ENCODE measurements at regions not wholly inside any gene's neighbourhood (a gene's known extent, or its start where the extent isn't known, plus 50 kb on each side); places are given as distances from the start of the nearest gene placed in this dataset.
"Not testable (repeated sequence)": the region's sequence is repeated elsewhere in the genome, so short reads cannot be mapped to it uniquely, and the experiment has no call there.

DNA sequence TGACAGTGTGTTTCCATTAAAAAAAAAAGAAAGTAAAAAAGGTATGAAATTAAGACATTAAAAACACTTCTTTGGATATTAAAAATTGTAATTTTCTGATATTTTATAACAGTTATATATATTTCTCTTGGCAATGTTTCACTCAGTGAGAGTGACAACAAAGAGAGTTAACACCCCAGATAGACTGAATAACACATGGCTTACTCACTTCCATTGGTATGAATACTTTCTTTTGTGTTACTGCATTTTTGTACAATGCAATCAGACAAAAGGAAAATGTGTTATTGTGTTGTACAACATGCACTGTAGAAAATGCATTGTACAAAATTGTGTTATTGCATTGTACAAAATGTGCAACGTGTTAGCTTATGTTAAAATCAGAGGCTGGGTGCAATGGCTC, 676.6 kb upstream of the AMELY start:
- DNase-seq (ENCODE audit: low read depth in 2 of 2), result not testable (repeated sequence)

- DNase-seq (ENCODE audit: low read depth in 2 of 2), result no peak
These were observed 651.0 kb upstream of the AMELY start for GRCh38 chrY:7562541-7562940.

DNA sequence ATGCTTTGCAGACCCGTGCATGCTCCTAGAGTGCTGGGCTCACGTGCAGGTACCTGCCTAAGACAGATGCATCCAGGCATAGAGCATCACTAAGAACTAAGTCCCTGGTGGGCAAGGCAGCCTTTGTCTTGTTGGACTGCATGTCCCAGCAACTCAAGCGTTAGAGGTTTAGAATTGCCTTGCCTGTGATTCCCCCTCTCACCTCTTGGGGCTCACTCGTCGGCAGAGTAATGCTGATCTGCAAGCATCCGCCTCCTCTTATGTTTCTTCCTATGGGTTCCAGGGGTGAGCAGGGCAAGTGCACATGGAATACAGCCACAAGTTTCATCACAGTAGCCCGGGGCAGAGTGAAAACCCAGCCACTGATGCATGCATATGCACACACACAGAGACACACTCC, 646.1 kb upstream of the AMELY start:
- no peak for DNase-seq (ENCODE audit: low read depth in 2 of 2)

GRCh38 chrY:7555006-7555405, 643.5 kb upstream of the AMELY start:
- no peak for DNase-seq (ENCODE audit: low read depth in 2 of 2)

GRCh38 chrY:7545060-7545459, 633.5 kb upstream of the AMELY start:
- DNase-seq (ENCODE audit: low read depth in 2 of 2), result no peak

- DNase-seq (ENCODE audit: low read depth in 2 of 2), result no peak
These were observed 632.7 kb upstream of the AMELY start for GRCh38 chrY:7544172-7544770.

GRCh38 chrY:7543506-7543905, 632.0 kb upstream of the AMELY start:
- DNase-seq (ENCODE audit: low read depth in 2 of 2), result no peak

GRCh38 chrY:7542256-7542858, 630.8 kb upstream of the AMELY start:
- no peak for DNase-seq (ENCODE audit: low read depth in 2 of 2)

GRCh38 chrY:7529396-7529795, 617.8 kb upstream of the AMELY start:
- DNase-seq (ENCODE audit: low read depth in 2 of 2), result no peak

GRCh38 chrY:7527568-7527967, 616.0 kb upstream of the AMELY start:
- DNase-seq (ENCODE audit: low read depth in 2 of 2), result not testable (repeated sequence)

GRCh38 chrY:7518387-7518786, 606.8 kb upstream of the AMELY start:
- DNase-seq (ENCODE audit: low read depth in 2 of 2), result no peak

GRCh38 chrY:7516268-7516667, 604.7 kb upstream of the AMELY start:
- DNase-seq (ENCODE audit: low read depth in 2 of 2), result no peak

- no peak for DNase-seq (ENCODE audit: low read depth in 2 of 2)
These were observed 604.3 kb upstream of the AMELY start for GRCh38 chrY:7515812-7516211.

GRCh38 chrY:7502896-7503295, 591.3 kb upstream of the AMELY start:
- DNase-seq (ENCODE audit: low read depth in 2 of 2), result no peak

DNA sequence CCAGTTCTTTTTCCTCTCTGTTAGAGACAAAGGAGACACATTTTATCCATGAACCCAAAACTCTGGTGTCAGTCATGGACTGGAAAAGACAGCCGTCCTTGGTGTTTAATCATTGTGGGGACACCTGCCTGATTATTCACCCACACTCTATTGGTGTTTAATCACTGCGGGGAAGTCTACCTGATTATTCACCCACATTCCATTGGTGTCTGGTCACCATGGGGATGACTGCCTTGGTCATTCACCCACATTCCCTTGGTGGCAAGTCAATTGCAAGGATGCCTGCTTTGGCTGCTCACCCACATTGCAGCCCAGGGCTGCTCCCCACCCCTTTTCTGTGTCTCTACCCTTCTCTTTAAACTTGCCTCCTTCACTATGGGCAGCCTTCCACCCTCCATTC, 589.7 kb upstream of the AMELY start:
- DNase-seq (ENCODE audit: low read depth in 2 of 2), result no peak

GRCh38 chrY:7496001-7496400, 584.4 kb upstream of the AMELY start:
- no peak for DNase-seq (ENCODE audit: low read depth in 2 of 2)

DNA sequence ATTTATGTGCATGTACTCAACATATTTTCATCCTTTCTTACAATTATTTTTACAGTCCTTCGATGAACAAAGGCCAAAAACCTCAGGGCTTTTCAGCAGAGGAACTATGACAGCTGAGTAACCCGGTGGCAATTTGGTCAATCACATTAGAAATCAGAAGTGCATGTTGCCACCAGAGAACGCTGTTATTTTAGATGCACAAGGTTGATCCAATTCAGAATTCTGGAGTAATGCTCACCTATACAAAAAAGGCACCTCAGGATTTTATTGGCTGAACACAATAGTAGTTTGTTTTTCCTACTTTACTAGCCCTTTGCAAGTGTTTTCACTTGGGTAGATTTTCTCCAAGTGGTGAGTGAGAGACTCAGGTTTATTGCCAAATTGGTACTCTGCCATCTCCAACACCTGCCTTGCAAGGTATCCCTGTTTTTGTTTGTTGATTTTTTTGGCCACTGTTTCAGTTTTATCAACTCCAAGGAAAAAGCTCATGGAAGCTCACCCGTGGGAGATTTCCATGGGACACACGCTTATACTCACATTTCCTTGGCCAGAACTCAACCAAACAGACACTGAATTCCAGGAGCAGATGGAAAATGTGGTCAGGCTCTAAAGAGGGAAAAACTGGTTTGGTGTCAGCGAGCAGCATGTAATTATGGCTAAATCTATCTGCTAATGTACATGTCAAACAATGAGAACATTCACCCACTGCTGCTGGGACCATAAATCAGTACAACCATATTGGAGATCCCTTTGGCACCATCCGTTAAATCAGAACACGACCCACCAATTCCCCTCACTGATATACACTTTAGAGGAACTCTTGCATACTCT, 573.1 kb upstream of the AMELY start:
- not testable (repeated sequence) for DNase-seq (ENCODE audit: low read depth in 2 of 2)

DNA sequence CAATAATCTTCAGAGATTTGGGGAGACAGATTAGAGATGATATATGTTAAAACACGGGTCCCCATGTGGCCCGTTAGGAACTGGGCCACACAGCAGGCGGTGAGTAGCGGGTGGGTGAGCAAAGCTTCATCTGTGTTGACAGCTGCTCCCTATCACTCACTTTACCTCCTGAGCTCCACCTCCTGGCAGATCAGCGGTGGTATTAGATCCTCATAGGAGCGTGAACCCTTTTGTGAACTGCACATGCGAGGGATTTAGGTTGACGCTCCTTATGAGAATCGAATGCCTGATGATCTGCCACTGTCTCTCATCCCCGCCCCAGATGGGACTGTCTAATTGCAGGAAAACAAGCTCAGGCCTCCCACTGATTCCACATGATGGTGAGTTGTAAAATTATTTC, 560.4 kb upstream of the AMELY start:
- DNase-seq (ENCODE audit: low read depth in 2 of 2), result no peak

- DNase-seq (ENCODE audit: low read depth in 2 of 2), result no peak
These were observed 558.5 kb upstream of the AMELY start for GRCh38 chrY:7470037-7470436.

DNA sequence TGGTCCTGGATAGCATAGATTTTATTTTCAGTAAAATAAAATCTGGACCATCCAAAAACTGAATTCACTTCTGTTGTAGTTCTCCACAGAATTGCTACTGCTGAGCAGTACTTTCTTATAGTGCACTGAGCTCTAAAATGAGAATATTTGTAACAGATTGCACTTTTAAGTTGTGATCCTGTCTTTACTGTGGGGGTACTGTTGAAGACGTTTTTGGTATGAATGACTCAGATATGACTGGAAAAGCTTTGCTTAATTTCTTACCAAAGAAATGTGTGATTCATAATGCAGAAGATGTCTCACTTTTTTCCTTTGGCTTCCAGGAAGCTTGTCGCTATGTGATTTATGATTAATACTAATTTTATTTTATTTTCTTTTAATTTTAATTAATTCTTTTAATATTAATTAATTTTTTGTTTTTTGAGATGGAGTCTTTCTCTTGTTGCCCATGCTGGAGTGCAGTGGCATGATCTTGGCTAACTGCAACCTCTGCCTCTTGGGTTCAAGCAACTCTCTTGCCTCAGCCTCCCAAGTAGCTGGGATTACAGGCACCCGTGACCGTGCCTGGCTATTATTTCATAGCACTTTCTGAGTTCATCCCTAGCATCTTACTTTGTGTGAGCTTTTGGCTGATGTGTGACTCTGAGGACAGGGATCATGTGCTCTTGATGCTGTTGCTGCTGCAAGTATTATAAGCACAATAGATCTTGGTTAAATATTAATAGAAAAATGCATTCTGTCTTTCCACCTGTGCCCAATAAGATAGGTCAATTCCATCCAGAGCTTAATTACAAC, 557.6 kb upstream of the AMELY start:
- DNase-seq (ENCODE audit: low read depth in 2 of 2), result no peak

- no peak for DNase-seq (ENCODE audit: low read depth in 2 of 2)
These were observed 556.4 kb upstream of the AMELY start for GRCh38 chrY:7467796-7468520.

- DNase-seq (ENCODE audit: low read depth in 2 of 2), result no peak
These were observed 553.7 kb upstream of the AMELY start for GRCh38 chrY:7465185-7465621.
